IPS DF 6.9 (cell line): ENCODE measurements at regions not wholly inside any gene's neighbourhood (a gene's known extent, or its start where the extent isn't known, plus 50 kb on each side); places are given as distances from the start of the nearest gene placed in this dataset.

ENCODE experiments used
- DNase-seq: peaks from one replicate; pipeline ENCODE4 v3.0.0-alpha.2; 2013; ENCODE audit warnings: low read depth, low spot score
- H3K27ac ChIP-seq: one replicate; pipeline ENCODE4 v1.5.1; 2013; ENCODE audit warnings: low read length, control low read depth
- H3K27me3 ChIP-seq: 2 replicates; pipeline ENCODE4 v1.6.1; 2013; ENCODE audit warnings: mild to moderate bottlenecking, low read length; ENCODE audit not compliant: control insufficient read depth, insufficient read depth
- H3K36me3 ChIP-seq: 2 replicates; pipeline ENCODE4 v1.6.1; 2013; ENCODE audit warnings: low read length; ENCODE audit not compliant: control insufficient read depth, insufficient read depth
- H3K4me1 ChIP-seq: 2 replicates; pipeline ENCODE4 v1.6.1; 2013; ENCODE audit warnings: low read length; ENCODE audit not compliant: control insufficient read depth, insufficient read depth
- H3K4me3 ChIP-seq: 2 replicates; pipeline ENCODE4 v1.5.1; 2013; ENCODE audit warnings: mild to moderate bottlenecking, low read length
- H3K9me3 ChIP-seq: 2 replicates; pipeline ENCODE4 v1.6.1; 2013; ENCODE audit warnings: low read length, inconsistent platforms; ENCODE audit not compliant: control insufficient read depth, insufficient read depth
- WGBS: extraction: QIAGEN DNeasy Blood & Tissue Kit; methylation state at CpG from one replicate; pipeline ENCODE4 v1.1.7; 2013; ENCODE audit warnings: mixed read lengths, missing lambda C conversion rate; ENCODE audit not compliant: insufficient read length, insufficient coverage; 5-methylcytosine and 5-hydroxymethylcytosine counted together

GRCh38 chr3:30290479-30290878 lies 315.9 kb upstream of the TGFBR2 start:
- WGBS = no CpG with 5 or more reads among the region's 12 CpGs
- Histone ChIP-seq H3K4me3 (no peak overlapping the region), H3K36me3 (no peaks in the 10 kb centered on the region), H3K27me3 (no peaks in the 10 kb centered on the region), H3K4me1 (0 out of 2 replicates have a peak, but pooled peaks cover 2% of the 10 kb centered on the region), H3K9me3 (no peaks in the 10 kb centered on the region), H3K27ac (no peak overlapping the region)
- DNase-seq = no peak

GRCh38 chr3:30292192-30292893 lies 314.1 kb upstream of the TGFBR2 start:
- no peak for DNase-seq
- no peaks in the 10 kb centered on the region for H3K36me3 ChIP-seq
- no CpG with 5 or more reads among the region's 5 CpGs for WGBS
- H3K27me3 ChIP-seq = no peaks in the 10 kb centered on the region
- H3K4me1 ChIP-seq = 0 out of 2 replicates have a peak, but pooled peaks cover 2% of the 10 kb centered on the region
- no peaks in the 10 kb centered on the region for H3K9me3 ChIP-seq
- no peak overlapping the region for H3K4me3 ChIP-seq
- H3K27ac ChIP-seq = no peak overlapping the region

DNA sequence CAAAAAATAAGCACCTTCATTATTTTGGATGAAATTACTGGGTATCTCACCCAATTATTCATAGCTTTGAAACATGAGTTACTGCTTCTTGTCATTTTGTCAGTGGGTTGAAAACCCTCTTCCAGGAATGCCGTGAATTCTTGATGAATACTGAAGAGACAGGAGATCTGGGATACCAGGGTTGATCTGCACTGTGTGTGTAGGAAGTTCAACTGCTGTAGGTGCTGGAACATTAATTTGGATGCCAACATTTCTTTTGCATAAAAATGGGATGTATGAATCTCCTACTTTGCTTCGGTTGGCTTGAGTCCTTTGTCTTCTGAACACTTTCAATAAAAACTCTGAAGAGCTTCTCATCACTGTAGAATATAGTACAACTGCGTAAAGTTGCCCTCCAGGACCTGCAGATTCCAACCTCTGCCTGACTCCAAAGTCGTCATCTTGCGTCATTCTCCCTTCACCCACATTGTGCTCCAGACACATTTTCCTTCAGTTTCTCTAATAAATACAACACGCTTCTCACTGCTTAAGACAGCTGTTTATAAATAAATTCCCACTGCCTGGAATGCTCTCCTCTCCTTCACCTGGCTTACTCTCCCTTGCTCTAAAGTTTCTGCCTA lies 312.7 kb upstream of the TGFBR2 start:
- Histone ChIP-seq H3K4me1 (0 out of 2 replicates have a peak, but pooled peaks cover 2% of the 10 kb centered on the region), H3K9me3 (no peaks in the 10 kb centered on the region), H3K27me3 (no peaks in the 10 kb centered on the region), H3K4me3 (no peak overlapping the region), H3K27ac (no peak overlapping the region), H3K36me3 (no peaks in the 10 kb centered on the region)
- DNase-seq = no peak
- WGBS = no CpG with 5 or more reads among the region's 6 CpGs

GRCh38 chr3:30294241-30294667 lies 312.1 kb upstream of the TGFBR2 start:
- no peaks in the 10 kb centered on the region for H3K9me3 ChIP-seq
- H3K4me1 ChIP-seq = 0 out of 2 replicates have a peak, but pooled peaks cover 2% of the 10 kb centered on the region
- no peak for DNase-seq
- no CpG with 5 or more reads among the region's 4 CpGs for WGBS
- H3K27me3 ChIP-seq = no peaks in the 10 kb centered on the region
- no peak overlapping the region for H3K4me3 ChIP-seq
- H3K27ac ChIP-seq = no peak overlapping the region
- no peaks in the 10 kb centered on the region for H3K36me3 ChIP-seq

DNA sequence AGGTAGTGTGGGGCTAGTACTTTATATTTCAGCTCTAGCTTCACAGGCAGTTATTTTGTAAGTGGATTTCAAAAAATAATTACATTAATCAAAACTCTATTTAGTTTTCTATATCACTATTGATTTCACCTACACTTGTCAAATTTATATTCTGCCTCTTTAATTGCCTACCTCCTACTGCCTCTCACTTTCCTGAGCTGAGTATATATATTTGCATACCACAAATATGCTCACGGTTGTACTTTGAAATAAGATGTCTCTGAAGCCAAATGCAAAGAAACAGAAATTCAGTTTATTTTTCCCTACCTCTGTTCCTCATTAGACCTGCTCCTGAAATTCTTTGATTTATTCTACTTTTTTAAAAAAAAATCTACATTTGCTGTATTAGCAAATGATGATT lies 309.3 kb upstream of the TGFBR2 start:
- Histone ChIP-seq H3K27ac (no peak overlapping the region), H3K4me3 (no peak overlapping the region), H3K27me3 (no peaks in the 10 kb centered on the region), H3K9me3 (no peaks in the 10 kb centered on the region), H3K36me3 (no peaks in the 10 kb centered on the region), H3K4me1 (peaks cover 2% of the 10 kb centered on the region; the same call in 1 of the 2 replicates)
- no peak for DNase-seq
- no CpG with 5 or more reads among the region's 1 CpG for WGBS

DNA sequence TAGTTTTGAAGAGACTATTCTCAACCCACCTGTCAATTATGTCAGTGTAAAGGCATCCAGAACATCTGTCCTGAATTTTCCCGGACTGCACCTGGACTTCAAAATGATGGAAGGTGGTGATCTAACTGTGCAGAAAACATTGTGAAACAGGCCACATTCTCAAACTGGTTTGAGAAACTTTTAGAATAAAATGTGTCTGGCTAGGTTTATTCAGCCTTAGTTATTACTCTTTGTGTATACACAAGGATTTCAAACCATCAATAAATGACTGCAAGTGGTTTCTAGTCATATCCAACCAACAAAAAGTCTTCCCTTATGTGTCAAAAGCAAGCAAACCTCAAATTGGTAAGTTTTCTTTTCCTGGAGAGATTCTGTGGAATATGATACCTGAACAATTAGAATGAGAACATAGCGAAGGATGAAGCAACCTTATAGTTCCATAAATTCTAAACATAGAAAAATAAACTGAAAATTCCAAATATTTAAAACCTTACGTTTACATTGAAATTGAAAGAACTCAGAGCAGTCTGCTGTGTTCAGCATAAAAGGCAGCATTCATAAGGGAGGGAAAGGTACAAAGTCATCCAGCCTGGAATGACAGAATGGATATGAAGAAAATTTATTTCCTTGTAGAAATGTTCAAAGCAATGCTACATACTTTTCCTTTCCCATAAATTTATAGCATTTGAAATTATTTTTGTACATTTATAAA lies 306.6 kb upstream of the TGFBR2 start:
- no CpG with 5 or more reads among the region's 3 CpGs for WGBS
- Histone ChIP-seq H3K4me3 (no peak overlapping the region), H3K36me3 (no peaks in the 10 kb centered on the region), H3K27ac (no peak overlapping the region), H3K9me3 (no peaks in the 10 kb centered on the region), H3K27me3 (no peaks in the 10 kb centered on the region), H3K4me1 (no peaks in the 10 kb centered on the region; the same call in 1 of the 2 replicates)
- DNase-seq = no peak

DNA sequence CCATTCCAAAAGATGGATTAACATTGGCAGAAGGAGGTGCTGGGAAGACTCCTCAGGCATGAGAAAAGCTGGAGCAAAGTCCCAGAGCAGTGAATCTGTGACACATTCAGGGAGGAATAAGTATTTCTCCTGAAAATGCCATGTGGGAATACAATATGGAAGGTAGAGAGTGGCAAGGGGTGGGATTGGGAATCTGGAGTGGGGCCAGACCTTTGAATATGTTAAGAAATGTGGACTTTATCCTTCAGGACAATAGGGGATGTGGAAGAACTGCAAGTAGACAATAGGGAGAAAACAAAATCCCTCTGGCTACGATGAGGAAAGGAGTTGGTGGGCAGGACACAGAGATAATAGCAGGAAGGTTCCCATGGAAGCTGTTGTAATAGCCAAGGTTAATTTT lies 305.6 kb upstream of the TGFBR2 start:
- WGBS = no CpG with 5 or more reads among the region's 1 CpG

DNA sequence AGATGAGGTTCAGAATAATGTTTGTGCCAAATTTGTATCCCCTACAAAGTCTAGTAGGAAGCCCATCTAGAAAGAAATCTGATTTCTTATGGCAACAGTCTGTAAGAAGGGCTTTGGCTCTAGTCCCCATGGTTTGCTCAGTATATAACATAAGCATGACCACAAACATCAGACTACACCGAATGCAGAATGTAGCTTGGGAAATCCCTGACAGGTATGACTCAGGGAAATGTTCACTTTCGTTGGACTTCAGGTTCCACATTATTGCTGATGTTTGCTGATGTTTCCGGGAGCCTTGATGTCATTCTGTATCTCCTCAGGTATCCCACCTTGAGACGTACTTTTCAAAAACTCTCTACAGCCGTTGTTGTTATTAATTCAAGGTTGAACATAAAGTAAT lies 304.4 kb upstream of the TGFBR2 start:
- Histone ChIP-seq H3K4me3 (no peak overlapping the region), H3K27ac (no peak overlapping the region), H3K9me3 (no peaks in the 10 kb centered on the region), H3K36me3 (no peaks in the 10 kb centered on the region), H3K27me3 (no peaks in the 10 kb centered on the region), H3K4me1 (no peaks in the 10 kb centered on the region; the same call in 1 of the 2 replicates)
- no CpG with 5 or more reads among the region's 5 CpGs for WGBS
- DNase-seq = no peak

More for the DNA sequence above, 305.6 kb upstream of the TGFBR2 start:
- Histone ChIP-seq H3K36me3 (no peaks in the 10 kb centered on the region), H3K9me3 (no peaks in the 10 kb centered on the region), H3K4me3 (no peak overlapping the region), H3K4me1 (no peaks in the 10 kb centered on the region; the same call in 1 of the 2 replicates), H3K27ac (no peak overlapping the region), H3K27me3 (no peaks in the 10 kb centered on the region)
- no peak for DNase-seq

GRCh38 chr3:30303770-30304169 lies 302.6 kb upstream of the TGFBR2 start:
- no peak overlapping the region for H3K27ac ChIP-seq
- no peak for DNase-seq
- no peaks in the 10 kb centered on the region; the same call in 1 of the 2 replicates for H3K4me1 ChIP-seq
- H3K4me3 ChIP-seq = no peak overlapping the region
- H3K36me3 ChIP-seq = no peaks in the 10 kb centered on the region
- no CpG with 5 or more reads among the region's 2 CpGs for WGBS
- no peaks in the 10 kb centered on the region for H3K9me3 ChIP-seq
- H3K27me3 ChIP-seq = no peaks in the 10 kb centered on the region

GRCh38 chr3:30305021-30305420 lies 301.4 kb upstream of the TGFBR2 start:
- H3K4me1 ChIP-seq = no peaks in the 10 kb centered on the region; the same call in 1 of the 2 replicates
- no peaks in the 10 kb centered on the region for H3K36me3 ChIP-seq
- DNase-seq = no peak
- H3K4me3 ChIP-seq = no peak overlapping the region
- WGBS = no CpG with 5 or more reads among the region's 3 CpGs
- H3K27ac ChIP-seq = no peak overlapping the region
- no peaks in the 10 kb centered on the region for H3K27me3 ChIP-seq
- no peaks in the 10 kb centered on the region for H3K9me3 ChIP-seq
